GM12878 (cell line): ENCODE measurements at regions not wholly inside any gene's neighbourhood (a gene's known extent, or its start where the extent isn't known, plus 50 kb on each side); places are given as distances from the start of the nearest gene placed in this dataset.

Source experiments
- ATAC-seq: fragments of 200-7000 bp; cut with Tn5 transposase; 3 replicates; pipeline ENCODE4 v1.9.1; 2020; ENCODE audit warnings: mild to moderate bottlenecking, moderate library complexity
- BruUV-seq: library from RNA; stranded (reverse); fragments of 400-500 nt; replicated peaks from 2 replicates; lab custom pipeline; 2021; lab: Mats Ljungman, UMichigan
- CTCF ChIA-PET: fragments of 300-600 bp; sonication (Branson Sonifier 250); formaldehyde crosslinking; extraction: SDS; loops from one replicate; lab custom pipeline; 2021; ENCODE audit warnings: inconsistent platforms; lab: Yijun Ruan, JAX
- POLR2A ChIA-PET: fragments of 350-600 bp; formaldehyde crosslinking; extraction: SDS; loops from one replicate; lab custom pipeline; 2021; ENCODE audit warnings: inconsistent platforms; lab: Charles Lee
- RAD21 ChIA-PET: fragments of 300-600 bp; sonication (Branson Sonifier 250); formaldehyde crosslinking; loops from one replicate; lab custom pipeline; 2023; ENCODE audit warnings: antibody characterized with exemption; ENCODE audit not compliant: unreplicated experiment; lab: Charles Lee
- SMC1A ChIA-PET: fragments of 300-600 bp; sonication (Branson Sonifier 250); formaldehyde crosslinking; loops from one replicate; lab custom pipeline; 2023; ENCODE audit not compliant: unreplicated experiment, uncharacterized antibody; lab: Charles Lee
- DNase-seq: peaks from one replicate; pipeline ENCODE4 v3.0.0-alpha.2; 2011; ENCODE audit warnings: low read depth, low spot score
- FAIRE-seq: peaks from 3 replicates; lab custom pipeline; 2011; peaks lifted over from hg19 to GRCh38; lab: Jason Lieb, UNC
- H2AFZ ChIP-seq: 2 replicates; pipeline ENCODE4 v1.6.0; 2011; ENCODE audit warnings: low read depth, low read length, control low read depth; ENCODE audit not compliant: control insufficient read depth
- H3K27ac ChIP-seq: 2 replicates; pipeline ENCODE4 v1.5.1; 2011; ENCODE audit warnings: control low read depth; ENCODE audit not compliant: control insufficient read depth, insufficient read depth
- H3K27me3 ChIP-seq, 2 experiments: replicated peaks in 1 of 2; 2 replicates each; pipeline versions ENCODE4 v1.6.0 to v1.6.1; 2011; ENCODE audit warnings: low read length in 1 of 2; ENCODE audit not compliant: control insufficient read depth in 2 of 2, insufficient read depth in 2 of 2
- H3K36me3 ChIP-seq, 2 experiments: 2 replicates each; pipeline ENCODE4 v1.5.1; 2011; ENCODE audit warnings: low read length in 1 of 2; ENCODE audit not compliant: control insufficient read depth in 2 of 2, insufficient read depth in 2 of 2
- H3K4me1 ChIP-seq: 2 replicates; pipeline ENCODE4 v1.6.1; 2011; ENCODE audit warnings: mild to moderate bottlenecking, low read length, moderate library complexity, mixed read lengths; ENCODE audit not compliant: control insufficient read depth, insufficient read depth
- H3K4me2 ChIP-seq: 2 replicates; pipeline ENCODE4 v1.6.0; 2011; ENCODE audit warnings: control low read depth; ENCODE audit not compliant: control insufficient read depth, insufficient read depth
- H3K4me3 ChIP-seq: fragments of 200-600 bp; sonication (generic); 2 replicates; pipeline ENCODE4 v1.5.1; 2016
- H3K79me2 ChIP-seq: 2 replicates; pipeline ENCODE4 v1.6.0; 2011; ENCODE audit warnings: low read length; ENCODE audit not compliant: control insufficient read depth, insufficient read depth
- H3K9ac ChIP-seq: 2 replicates; pipeline ENCODE4 v1.8.0; 2011; ENCODE audit warnings: low read length, control low read depth, mixed read lengths; ENCODE audit not compliant: control insufficient read depth, insufficient read depth
- H3K9me3 ChIP-seq: replicated peaks from 3 replicates; pipeline ENCODE4 v1.5.1; 2011; ENCODE audit warnings: mild to moderate bottlenecking, low read length; ENCODE audit not compliant: control insufficient read depth, insufficient read depth
- H4K20me1 ChIP-seq: 2 replicates; pipeline ENCODE4 v1.6.0; 2011; ENCODE audit not compliant: control insufficient read depth, insufficient read depth
- CBFB ChIP-seq: IDR thresholded peaks from 2 replicates; pipeline ENCODE4 v1.6.1; 2016; ENCODE audit warnings: antibody characterized with exemption, low read depth
- FOXM1 ChIP-seq: IDR thresholded peaks from 2 replicates; pipeline ENCODE4 v1.6.1; 2012; ENCODE audit warnings: low read depth, mild to moderate bottlenecking, inconsistent platforms, low read length, moderate library complexity
- MYB ChIP-seq: fragments of 150-350 bp; IDR thresholded peaks from 2 replicates; pipeline ENCODE4 v1.6.1; 2014; ENCODE audit warnings: mild to moderate bottlenecking, low read depth, low read length, borderline replicate concordance
- POLR2AphosphoS5 ChIP-seq: IDR thresholded peaks from 2 replicates; pipeline ENCODE4 v1.6.1; 2011; ENCODE audit warnings: mild to moderate bottlenecking, low read length, inconsistent platforms
- RCOR1 ChIP-seq: conservative IDR thresholded peaks from 2 replicates; pipeline ENCODE4 v1.6.1; 2012; ENCODE audit warnings: low read depth, low read length, improper control_type of control experiment
- TCF3 ChIP-seq: IDR thresholded peaks from 2 replicates; pipeline ENCODE4 v1.6.1; 2012; ENCODE audit warnings: low read depth, mild to moderate bottlenecking, low read length, borderline replicate concordance; ENCODE audit not compliant: insufficient read depth
- WRNIP1 ChIP-seq: IDR thresholded peaks from 2 replicates; pipeline ENCODE4 v1.6.1; 2011; ENCODE audit warnings: low read depth, low read length, improper control_type of control experiment, borderline replicate concordance
- ZNF24 ChIP-seq: fragments of 450-650 bp; IDR thresholded peaks from 2 replicates; pipeline ENCODE4 v1.6.1; 2017; ENCODE audit warnings: antibody characterized with exemption, mild to moderate bottlenecking
- WGBS: methylation state at CpG from one replicate; pipeline ENCODE4 v1.1.6; 2016; ENCODE audit warnings: low lambda C conversion rate; ENCODE audit not compliant: insufficient replicate concordance, insufficient coverage; ENCODE audit errors: missing lambda C conversion rate; 5-methylcytosine and 5-hydroxymethylcytosine counted together
- in situ Hi-C: fragments of 300-500 bp; cut with MboI; formaldehyde crosslinking; loops from 9 replicates; pipeline ENCODE4 v1.14.3; 2018; ENCODE audit warnings: mixed read lengths
- intact Hi-C: fragments of 100-400 bp; cut with micrococcal nuclease; formaldehyde crosslinking; loops from one replicate; pipeline ENCODE4 v1.14.2; 2022; ENCODE audit not compliant: unreplicated experiment
- TF ChIP-seq, protein P1 (sequence below): fragments of 450-650 bp; IDR thresholded peaks from 2 replicates; pipeline ENCODE4 v1.6.1; 2017; ENCODE audit warnings: mild to moderate bottlenecking, moderate library complexity

DNA sequence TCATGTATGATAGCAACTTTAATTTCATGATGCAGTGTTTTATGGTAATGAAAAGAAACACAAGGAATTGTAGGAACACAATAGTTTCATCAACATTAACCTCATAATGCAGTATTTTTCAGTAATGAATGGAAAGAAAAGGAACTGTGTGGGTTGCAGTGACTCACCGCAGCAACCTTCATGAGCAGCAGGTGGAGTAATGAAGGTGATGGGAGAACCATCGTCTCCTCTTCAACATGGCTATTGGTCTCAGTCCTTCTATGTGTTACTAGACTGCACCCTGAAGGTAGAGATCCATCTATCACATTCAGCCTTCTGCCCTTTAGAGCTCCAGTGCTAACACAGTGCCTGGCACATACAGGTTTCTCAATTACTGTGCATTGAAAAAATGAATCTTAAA, 58.0 kb downstream of the TMEM215 start:
- H3K4me3 ChIP-seq = no peak overlapping the region
- no peaks in the 10 kb centered on the region for H3K4me1 ChIP-seq
- 25% methylated on average over 2 of the region's 2 CpGs for WGBS
- BruUV-seq = no TSS peak
- RAD21 ChIA-PET = no interaction called here
- H3K9ac ChIP-seq = no peak overlapping the region
- H3K4me2 ChIP-seq = no peak overlapping the region
- no peaks in the 10 kb centered on the region for H3K36me3 ChIP-seq
- in situ Hi-C loops (no loop called here), intact Hi-C loops (no loop called here)
- FAIRE-seq (no peak), DNase-seq (no peak)
- H3K79me2 ChIP-seq = no peaks in the 10 kb centered on the region
- H3K27me3 ChIP-seq = no peaks in the 10 kb centered on the region
- H4K20me1 ChIP-seq = no peaks in the 10 kb centered on the region
- CTCF ChIA-PET = interaction anchor here (0.7 kb wide), 1 partner anchor 374 kb away, joined by 3 read pairs; no protein-coding TSS in a partner anchor
- no peak overlapping the region for H3K27ac ChIP-seq
- no peaks in the 10 kb centered on the region for H3K9me3 ChIP-seq
- TF ChIP-seq RCOR1 = no peak
- TF ChIP-seq FOXM1 = no peak
- TF ChIP-seq, protein P1, sequence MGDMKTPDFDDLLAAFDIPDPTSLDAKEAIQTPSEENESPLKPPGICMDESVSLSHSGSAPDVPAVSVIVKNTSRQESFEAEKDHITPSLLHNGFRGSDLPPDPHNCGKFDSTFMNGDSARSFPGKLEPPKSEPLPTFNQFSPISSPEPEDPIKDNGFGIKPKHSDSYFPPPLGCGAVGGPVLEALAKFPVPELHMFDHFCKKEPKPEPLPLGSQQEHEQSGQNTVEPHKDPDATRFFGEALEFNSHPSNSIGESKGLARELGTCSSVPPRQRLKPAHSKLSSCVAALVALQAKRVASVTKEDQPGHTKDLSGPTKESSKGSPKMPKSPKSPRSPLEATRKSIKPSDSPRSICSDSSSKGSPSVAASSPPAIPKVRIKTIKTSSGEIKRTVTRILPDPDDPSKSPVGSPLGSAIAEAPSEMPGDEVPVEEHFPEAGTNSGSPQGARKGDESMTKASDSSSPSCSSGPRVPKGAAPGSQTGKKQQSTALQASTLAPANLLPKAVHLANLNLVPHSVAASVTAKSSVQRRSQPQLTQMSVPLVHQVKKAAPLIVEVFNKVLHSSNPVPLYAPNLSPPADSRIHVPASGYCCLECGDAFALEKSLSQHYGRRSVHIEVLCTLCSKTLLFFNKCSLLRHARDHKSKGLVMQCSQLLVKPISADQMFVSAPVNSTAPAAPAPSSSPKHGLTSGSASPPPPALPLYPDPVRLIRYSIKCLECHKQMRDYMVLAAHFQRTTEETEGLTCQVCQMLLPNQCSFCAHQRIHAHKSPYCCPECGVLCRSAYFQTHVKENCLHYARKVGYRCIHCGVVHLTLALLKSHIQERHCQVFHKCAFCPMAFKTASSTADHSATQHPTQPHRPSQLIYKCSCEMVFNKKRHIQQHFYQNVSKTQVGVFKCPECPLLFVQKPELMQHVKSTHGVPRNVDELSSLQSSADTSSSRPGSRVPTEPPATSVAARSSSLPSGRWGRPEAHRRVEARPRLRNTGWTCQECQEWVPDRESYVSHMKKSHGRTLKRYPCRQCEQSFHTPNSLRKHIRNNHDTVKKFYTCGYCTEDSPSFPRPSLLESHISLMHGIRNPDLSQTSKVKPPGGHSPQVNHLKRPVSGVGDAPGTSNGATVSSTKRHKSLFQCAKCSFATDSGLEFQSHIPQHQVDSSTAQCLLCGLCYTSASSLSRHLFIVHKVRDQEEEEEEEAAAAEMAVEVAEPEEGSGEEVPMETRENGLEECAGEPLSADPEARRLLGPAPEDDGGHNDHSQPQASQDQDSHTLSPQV = no peak
- no peak for TF ChIP-seq POLR2AphosphoS5
- TF ChIP-seq WRNIP1 = no peak
- TF ChIP-seq TCF3 = no peak
- no peak for TF ChIP-seq CBFB
- TF ChIP-seq ZNF24 = no peak
- no peak for TF ChIP-seq MYB
- TF ChIP-seq, all 136 proteins: peak for 0
- ATAC-seq = no peak
- no peak overlapping the region for H2AFZ ChIP-seq
- ChIA-PET SMC1A (interaction anchor here (0.8 to 1.0 kb wide), 2 partner anchors 11 to 24 kb away, joined by 3 read pairs; no protein-coding TSS in a partner anchor), POLR2A (interaction anchor here (0.7 kb wide), 1 partner anchor 24 kb away, joined by 5 read pairs; no protein-coding TSS in a partner anchor)
